ENCODE measurements at regions not wholly inside any gene's neighbourhood (a gene's known extent, or its start where the extent isn't known, plus 50 kb on each side); places are given as distances from the start of the nearest gene placed in this dataset.
A peak's percentile ranks its signal among the peaks of the same experiment; 100 is the strongest.

DNA sequence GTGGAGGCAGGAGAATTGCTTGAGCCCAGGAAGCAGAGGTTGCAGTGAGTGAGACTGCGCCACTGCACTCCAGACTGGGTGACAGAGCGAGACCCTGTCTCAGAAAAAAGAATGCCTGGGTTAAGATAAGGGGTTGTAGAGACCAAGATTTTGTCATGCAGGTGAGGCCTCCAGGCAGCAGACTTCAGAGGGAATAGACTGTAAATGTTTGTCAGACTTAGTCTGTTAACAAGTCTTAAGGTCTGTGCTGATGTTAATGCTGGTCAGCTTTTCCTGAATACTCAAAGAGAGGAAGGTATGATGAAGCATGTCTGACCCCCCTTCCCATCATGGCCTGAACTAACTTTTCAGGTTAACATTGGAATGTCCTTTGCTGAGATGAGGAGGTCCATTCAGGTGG is 83.0 kb upstream of the FUT8 start:
- no peak overlapping the region for H3K4me2 ChIP-seq (ENCODE audit: low read depth, low read length)
- ChIA-PET CTCF (no interaction called here), POLR2A (ENCODE audit: unreplicated experiment) (interaction anchor here (0.5 kb wide), 1 partner anchor 75 kb away, joined by 3 read pairs; no protein-coding TSS in a partner anchor)
- H3K79me1 ChIP-seq (ENCODE audit: low read depth in 1 of 2, low read length in 2 of 2): no peaks in the 10 kb centered on the region
- no peak for TF ChIP-seq MAZ (IDR thresholded peaks at IDR 0.05; ENCODE audit: borderline replicate concordance, low read depth, low read length)
- TF ChIP-seq SMC3 (IDR thresholded peaks at IDR 0.05; ENCODE audit: low read depth, low read length): no peak
- TF ChIP-seq FOS (IDR thresholded peaks at IDR 0.05; ENCODE audit: low read depth, low read length): no peak
- no peak for TF ChIP-seq RCOR1 (IDR thresholded peaks at IDR 0.05; ENCODE audit: insufficient replicate concordance, low read length)
- TF ChIP-seq RFX5 (IDR thresholded peaks at IDR 0.05; ENCODE audit: low read depth, low read length): no peak
- TF ChIP-seq CHD1 (IDR thresholded peaks at IDR 0.05; ENCODE audit: low read depth, low read length): no peak
- TF ChIP-seq RAD21 (IDR thresholded peaks at IDR 0.05; ENCODE audit: low read length): no peak
- H3K56ac ChIP-seq (ENCODE audit: extremely low read depth, insufficient read depth, low read length): no peak overlapping the region
- no peaks in the 10 kb centered on the region for H3K36me3 ChIP-seq (ENCODE audit: control insufficient read depth, insufficient read depth, low read length)
- ATAC-seq (ENCODE audit: low read depth) (no peak), DNase-seq (no peak)
- H3K4me3 ChIP-seq (ENCODE audit: insufficient read depth, low read depth, low read length): no peak overlapping the region
- BruUV-seq (replicated peaks): no TSS peak
- intact Hi-C loops (cut with micrococcal nuclease) (no loop called here), dilution Hi-C loops (cut with HindIII; ENCODE audit: low sequenced_read_pairs, unreplicated experiment) (no loop called here), in situ Hi-C loops (cut with MboI; ENCODE audit: low sequenced_read_pairs) (no loop called here)
- H3K14ac ChIP-seq (replicated peaks; ENCODE audit: low read depth, low read length): no peak overlapping the region
- H3K9me1 ChIP-seq (ENCODE audit: insufficient read depth, low read length): peaks cover 9% of the 10 kb centered on the region
- no peak overlapping the region for H2AK9ac ChIP-seq (replicated peaks; ENCODE audit: low read depth, low read length, poor library complexity)
- H3K4me1 ChIP-seq (ENCODE audit: control insufficient read depth, insufficient read depth, low read length): peaks cover 9% of the 10 kb centered on the region
- H2AK5ac ChIP-seq (ENCODE audit: low read depth, low read length): no peak overlapping the region
- H2BK20ac ChIP-seq (ENCODE audit: low read depth, low read length): no peak overlapping the region; the same call in 1 of the 2 replicates
- no CpG with 5 or more reads among the region's 2 CpGs for WGBS, 2 experiments (ENCODE audit: extremely low coverage in 2 of 2, insufficient read length in 1 of 2)
- no peaks in the 10 kb centered on the region for H4K20me1 ChIP-seq (ENCODE audit: insufficient read depth, low read length)
- H4K5ac ChIP-seq (ENCODE audit: low read depth, low read length): no peak overlapping the region
- no peak overlapping the region for H2BK120ac ChIP-seq (ENCODE audit: low read depth, low read length)
- H3K18ac ChIP-seq (ENCODE audit: low read depth, low read length): no peak overlapping the region
- H3K27ac ChIP-seq (ENCODE audit: insufficient read depth, low read length): no peak overlapping the region
- no peaks in the 10 kb centered on the region for H3K27me3 ChIP-seq (ENCODE audit: control insufficient read depth, insufficient read depth, low read length)
- H3K4ac ChIP-seq (ENCODE audit: low read depth, low read length): 0 out of 2 replicates have a peak overlapping the region, but pooled peaks have one; percentile 15
- no peak overlapping the region for H3K23ac ChIP-seq (ENCODE audit: low read depth, low read length)
- H2BK5ac ChIP-seq (ENCODE audit: low read depth, low read length, poor library complexity, severe bottlenecking): no peak overlapping the region
- no peak overlapping the region for H2AFZ ChIP-seq (replicated peaks; ENCODE audit: low read length, poor library complexity)
- H2BK15ac ChIP-seq (ENCODE audit: low read depth, low read length): no peak overlapping the region
- H4K8ac ChIP-seq (ENCODE audit: low read depth in 2 of 2, low read length in 2 of 2): no peak overlapping the region
- no peak overlapping the region for H4K91ac ChIP-seq (ENCODE audit: insufficient read depth, low read depth, low read length)
- no peak overlapping the region for H3K9ac ChIP-seq (ENCODE audit: low read depth, low read length)
- H3K9me3 ChIP-seq (ENCODE audit: control insufficient read depth, insufficient read depth, low read length): no peaks in the 10 kb centered on the region

Data from IMR-90 (cell line).